Brain microvascular endothelial cell (primary cell): ENCODE measurements at regions not wholly inside any gene's neighbourhood (a gene's known extent, or its start where the extent isn't known, plus 50 kb on each side); places are given as distances from the start of the nearest gene placed in this dataset.

Experiments used
- DNase-seq: peaks from one replicate; pipeline ENCODE4 v3.0.0-alpha.2; 2020
- H3K27ac ChIP-seq: fragments of 250-450 bp; sonication (Bioruptor Pico); 2 replicates; pipeline ENCODE4 v1.5.1; 2020; ENCODE audit warnings: mild to moderate bottlenecking, moderate library complexity
- H3K27me3 ChIP-seq: fragments of 250-450 bp; sonication (Bioruptor Pico); replicated peaks from 2 replicates; pipeline ENCODE4 v1.5.1; 2020; ENCODE audit warnings: mild to moderate bottlenecking
- H3K36me3 ChIP-seq: fragments of 250-450 bp; sonication (Bioruptor Pico); replicated peaks from 2 replicates; pipeline ENCODE4 v1.5.1; 2020; ENCODE audit warnings: mild to moderate bottlenecking
- H3K4me3 ChIP-seq: 2 replicates; pipeline ENCODE4 v1.5.1; 2011; ENCODE audit warnings: low read depth, mild to moderate bottlenecking, control low read depth, low read length, moderate library complexity
- in situ Hi-C: cut with HindIII; loops from 2 replicates; pipeline ENCODE4 v1.10.0; 2017; ENCODE audit warnings: low sequenced_read_pairs, low pct_ligation_motif_present
- TF ChIP-seq, protein P1 (sequence below): IDR thresholded peaks from 2 replicates; pipeline ENCODE4 v1.5.1; 2011; ENCODE audit warnings: low read depth, mild to moderate bottlenecking, moderate library complexity, low read length, control low read depth, inconsistent platforms; ENCODE audit errors: missing control alignments

GRCh38 chr18:21928925-21929324, 188.3 kb downstream of the MIB1 start:
- Histone ChIP-seq H3K36me3 (no peaks in the 10 kb centered on the region), H3K27me3 (no peaks in the 10 kb centered on the region), H3K27ac (no peak overlapping the region), H3K4me3 (no peak overlapping the region)
- no peak for DNase-seq
- TF ChIP-seq, protein P1, sequence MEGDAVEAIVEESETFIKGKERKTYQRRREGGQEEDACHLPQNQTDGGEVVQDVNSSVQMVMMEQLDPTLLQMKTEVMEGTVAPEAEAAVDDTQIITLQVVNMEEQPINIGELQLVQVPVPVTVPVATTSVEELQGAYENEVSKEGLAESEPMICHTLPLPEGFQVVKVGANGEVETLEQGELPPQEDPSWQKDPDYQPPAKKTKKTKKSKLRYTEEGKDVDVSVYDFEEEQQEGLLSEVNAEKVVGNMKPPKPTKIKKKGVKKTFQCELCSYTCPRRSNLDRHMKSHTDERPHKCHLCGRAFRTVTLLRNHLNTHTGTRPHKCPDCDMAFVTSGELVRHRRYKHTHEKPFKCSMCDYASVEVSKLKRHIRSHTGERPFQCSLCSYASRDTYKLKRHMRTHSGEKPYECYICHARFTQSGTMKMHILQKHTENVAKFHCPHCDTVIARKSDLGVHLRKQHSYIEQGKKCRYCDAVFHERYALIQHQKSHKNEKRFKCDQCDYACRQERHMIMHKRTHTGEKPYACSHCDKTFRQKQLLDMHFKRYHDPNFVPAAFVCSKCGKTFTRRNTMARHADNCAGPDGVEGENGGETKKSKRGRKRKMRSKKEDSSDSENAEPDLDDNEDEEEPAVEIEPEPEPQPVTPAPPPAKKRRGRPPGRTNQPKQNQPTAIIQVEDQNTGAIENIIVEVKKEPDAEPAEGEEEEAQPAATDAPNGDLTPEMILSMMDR, result no peak
- in situ Hi-C loops, result no loop called here

DNA sequence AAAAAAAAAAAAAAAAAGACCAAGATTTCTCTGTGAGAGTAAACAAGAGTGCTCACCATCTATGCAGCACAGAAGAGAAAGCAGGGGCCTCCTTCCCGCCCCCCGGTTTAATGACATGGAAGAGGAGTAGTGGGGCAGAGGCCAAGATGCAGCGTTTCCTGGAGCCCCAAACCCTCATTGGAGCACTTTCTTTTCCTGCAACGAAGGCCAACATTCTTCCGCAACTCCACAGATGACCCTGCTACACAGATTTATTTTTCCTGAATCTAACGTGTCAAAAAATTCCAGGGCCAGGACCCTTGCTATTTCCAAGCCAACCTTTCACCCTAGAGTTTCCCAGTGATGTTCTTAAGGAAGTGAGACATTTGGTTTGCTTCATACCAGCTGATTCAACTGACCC, 189.6 kb downstream of the MIB1 start:
- TF ChIP-seq, protein P1, result no peak
- no peak for DNase-seq
- Histone ChIP-seq H3K27ac (no peak overlapping the region), H3K4me3 (no peak overlapping the region), H3K27me3 (no peaks in the 10 kb centered on the region), H3K36me3 (no peaks in the 10 kb centered on the region)
- in situ Hi-C loops, result no loop called here

DNA sequence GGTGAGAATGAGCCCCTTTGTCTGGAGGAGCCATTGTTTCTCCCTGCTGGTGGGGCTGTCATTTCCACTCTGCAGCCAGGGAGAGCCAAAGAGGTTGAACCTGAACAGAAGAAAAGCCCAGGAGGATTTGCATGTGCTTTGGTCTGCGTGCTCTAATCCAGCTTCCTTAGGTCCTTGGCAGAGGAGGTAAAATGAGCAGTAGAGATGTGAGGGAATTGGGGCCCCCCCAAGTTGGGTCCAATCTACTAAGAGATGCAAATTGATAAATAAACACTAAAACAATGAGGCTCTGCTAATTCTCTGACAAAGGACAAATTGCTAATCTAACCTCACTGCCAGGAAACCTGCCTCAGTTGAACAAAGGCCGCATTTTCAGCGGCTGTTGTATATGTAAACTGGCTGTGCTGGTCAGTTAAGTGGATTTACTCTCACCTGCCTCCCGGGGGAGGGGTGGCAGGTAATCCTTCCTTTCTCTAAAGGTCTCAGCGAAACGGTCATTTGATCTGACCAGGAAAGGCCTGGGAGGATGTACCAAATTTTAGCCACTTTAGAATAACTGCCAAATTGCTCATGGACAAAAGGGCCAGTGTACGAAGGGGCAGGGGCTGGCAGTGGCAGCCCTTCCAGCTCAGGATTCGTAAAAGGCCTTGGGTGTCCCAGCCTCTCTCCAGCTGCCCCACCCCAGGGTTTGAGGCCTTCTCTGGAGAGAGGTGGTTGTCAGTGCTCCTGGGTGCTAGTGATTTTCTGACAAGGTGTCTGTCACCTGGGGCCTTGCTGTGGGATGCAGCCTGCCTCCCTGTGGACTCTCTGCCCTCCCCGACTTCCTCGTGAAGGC, 193.6 kb downstream of the MIB1 start:
- H3K27ac ChIP-seq, result no peak overlapping the region
- in situ Hi-C loops, result no loop called here

DNA sequence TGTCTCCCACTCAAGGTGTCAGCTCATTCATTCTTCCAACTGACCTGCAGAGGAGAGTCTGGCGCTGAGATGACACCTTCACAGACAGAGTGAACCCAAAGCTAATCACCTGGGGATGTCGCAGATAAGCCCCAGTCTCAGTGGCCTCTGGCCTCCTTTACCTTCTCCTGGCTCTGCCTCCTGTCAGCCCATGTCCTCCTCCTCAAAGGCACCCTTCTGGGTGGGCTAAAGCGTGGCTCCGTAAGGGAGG, 194.1 kb downstream of the MIB1 start:
- no peak for DNase-seq
- Histone ChIP-seq H3K27me3 (no peaks in the 10 kb centered on the region), H3K27ac (no peak overlapping the region), H3K36me3 (no peaks in the 10 kb centered on the region), H3K4me3 (no peak overlapping the region)
- in situ Hi-C loops, result no loop called here
- TF ChIP-seq, protein P1, result no peak

More for the DNA sequence above, 193.6 kb downstream of the MIB1 start:
- TF ChIP-seq, protein P1, result no peak
- Histone ChIP-seq H3K4me3 (no peak overlapping the region), H3K27me3 (no peaks in the 10 kb centered on the region), H3K36me3 (no peaks in the 10 kb centered on the region)
- no peak for DNase-seq

- in situ Hi-C loops, result no loop called here
- Histone ChIP-seq H3K27me3 (no peaks in the 10 kb centered on the region), H3K4me3 (no peak overlapping the region), H3K27ac (no peak overlapping the region), H3K36me3 (no peaks in the 10 kb centered on the region)
- no peak for DNase-seq
- TF ChIP-seq, protein P1, result no peak
Measured at GRCh38 chr18:21943456-21943855, 202.9 kb downstream of the MIB1 start.
